ENCODE measurements at regions not wholly inside any gene's neighbourhood (a gene's known extent, or its start where the extent isn't known, plus 50 kb on each side); places are given as distances from the start of the nearest gene placed in this dataset.

- no peaks in the 10 kb centered on the region for H3K27me3 Mint-ChIP-seq (ENCODE audit: low read depth)
- H3K36me3 Mint-ChIP-seq (ENCODE audit: low read depth), result no peaks in the 10 kb centered on the region
- peaks cover 6% of the 10 kb centered on the region for H3K9me3 Mint-ChIP-seq
- H3K4me3 Mint-ChIP-seq, result no peak overlapping the region
- peaks cover 4% of the 10 kb centered on the region for H3K4me1 Mint-ChIP-seq
- H3K27ac Mint-ChIP-seq (ENCODE audit: unreplicated experiment), result no peak overlapping the region
- no peak for DNase-seq (ENCODE audit: low read depth, low spot score)
- no peak for TF ChIP-seq CTCF (conservative IDR thresholded peaks at IDR 0.05)
Observed at GRCh38 chr4:42747971-42748370, 91.1 kb upstream of the ATP8A1 start.

GRCh38 chr4:42736527-42737195, 79.8 kb upstream of the ATP8A1 start:
- no peak for DNase-seq (ENCODE audit: low read depth, low spot score)
- Mint-ChIP-seq H3K9me3 (peaks cover 17% of the 10 kb centered on the region), H3K36me3 (ENCODE audit: low read depth) (peaks cover 5% of the 10 kb centered on the region), H3K4me1 (no peaks in the 10 kb centered on the region), H3K4me3 (no peak overlapping the region), H3K27me3 (ENCODE audit: low read depth) (no peaks in the 10 kb centered on the region), H3K27ac (ENCODE audit: unreplicated experiment) (no peak overlapping the region)
- no peak for TF ChIP-seq CTCF (conservative IDR thresholded peaks at IDR 0.05)

- no peaks in the 10 kb centered on the region for H3K27me3 Mint-ChIP-seq (ENCODE audit: low read depth)
- no peak overlapping the region for H3K27ac Mint-ChIP-seq (ENCODE audit: unreplicated experiment)
- no peak overlapping the region for H3K4me3 Mint-ChIP-seq
- TF ChIP-seq CTCF (conservative IDR thresholded peaks at IDR 0.05), result no peak
- DNase-seq (ENCODE audit: low read depth, low spot score), result no peak
- H3K36me3 Mint-ChIP-seq (ENCODE audit: low read depth), result no peaks in the 10 kb centered on the region
- peaks cover 7% of the 10 kb centered on the region for H3K9me3 Mint-ChIP-seq
- no peaks in the 10 kb centered on the region for H3K4me1 Mint-ChIP-seq
Observed at GRCh38 chr4:42733380-42733779, 76.5 kb upstream of the ATP8A1 start.

- TF ChIP-seq CTCF (conservative IDR thresholded peaks at IDR 0.05), result no peak
Observed at GRCh38 chr4:42732776-42733175, 75.9 kb upstream of the ATP8A1 start.

GRCh38 chr4:42729505-42730237, 72.8 kb upstream of the ATP8A1 start:
- Mint-ChIP-seq H3K27ac (ENCODE audit: unreplicated experiment) (no peak overlapping the region), H3K9me3 (peaks cover 6% of the 10 kb centered on the region), H3K36me3 (ENCODE audit: low read depth) (no peaks in the 10 kb centered on the region), H3K4me1 (no peaks in the 10 kb centered on the region), H3K4me3 (no peak overlapping the region), H3K27me3 (ENCODE audit: low read depth) (no peaks in the 10 kb centered on the region)
- no peak for TF ChIP-seq CTCF (conservative IDR thresholded peaks at IDR 0.05)
- DNase-seq (ENCODE audit: low read depth, low spot score), result no peak

More at GRCh38 chr4:42732776-42733175, 75.9 kb upstream of the ATP8A1 start:
- Mint-ChIP-seq H3K36me3 (ENCODE audit: low read depth) (no peaks in the 10 kb centered on the region), H3K27ac (ENCODE audit: unreplicated experiment) (no peak overlapping the region), H3K4me3 (no peak overlapping the region), H3K4me1 (no peaks in the 10 kb centered on the region), H3K27me3 (ENCODE audit: low read depth) (no peaks in the 10 kb centered on the region), H3K9me3 (peaks cover 6% of the 10 kb centered on the region)
- DNase-seq (ENCODE audit: low read depth, low spot score), result no peak

Data from neural crest cell (in vitro differentiated cells).